Neural cell (in vitro differentiated cells): ENCODE measurements at regions not wholly inside any gene's neighbourhood (a gene's known extent, or its start where the extent isn't known, plus 50 kb on each side); places are given as distances from the start of the nearest gene placed in this dataset.

Source experiments
- H2AFZ ChIP-seq: fragments of 200-600, 300-800 bp; sonication (generic), shearing (Covaris generic); 2 replicates; pipeline ENCODE4 v1.6.0; 2014; ENCODE audit warnings: low read depth, mild to moderate bottlenecking, antibody characterized with exemption, low read length, moderate library complexity
- H3F3A ChIP-seq: fragments of 200-600 bp; shearing (Covaris generic); 2 replicates; pipeline ENCODE4 v1.6.1; 2016; ENCODE audit warnings: mild to moderate bottlenecking, moderate library complexity, mixed read lengths, antibody characterized with exemption, low read length; ENCODE audit not compliant: insufficient read depth, poor library complexity, severe bottlenecking
- H3K27ac ChIP-seq: fragments of 200-600, 300-800 bp; sonication (generic), shearing (Covaris generic); 2 replicates; pipeline ENCODE4 v1.5.1; 2014; ENCODE audit warnings: mild to moderate bottlenecking, low read length, moderate library complexity
- H3K27me3 ChIP-seq: fragments of 300-800, 200-600 bp; sonication (generic), shearing (Covaris generic); 2 replicates; pipeline ENCODE4 v1.6.0; 2014; ENCODE audit warnings: mild to moderate bottlenecking, low read depth, low read length, moderate library complexity; ENCODE audit not compliant: insufficient read depth
- H3K36me3 ChIP-seq: fragments of 300-800, 200-600 bp; sonication (generic), shearing (Covaris generic); 2 replicates; pipeline ENCODE4 v1.5.1; 2014; ENCODE audit warnings: mild to moderate bottlenecking, antibody characterized with exemption, low read length, moderate library complexity; ENCODE audit not compliant: insufficient read depth
- H3K4me2 ChIP-seq: fragments of 300-800, 200-600 bp; sonication (generic), shearing (Covaris generic); 2 replicates; pipeline ENCODE4 v1.6.0; 2014; ENCODE audit warnings: mild to moderate bottlenecking, low read length
- H3K4me3 ChIP-seq: fragments of 300-800, 200-600 bp; sonication (generic), shearing (Covaris generic); 2 replicates; pipeline ENCODE4 v1.5.1; 2014; ENCODE audit warnings: mild to moderate bottlenecking, low read length, moderate library complexity
- H3K79me2 ChIP-seq: fragments of 200-600 bp; shearing (Covaris generic); replicated peaks from 2 replicates; pipeline ENCODE4 v1.6.0; 2014; ENCODE audit warnings: mild to moderate bottlenecking, low read length, moderate library complexity; ENCODE audit not compliant: insufficient read depth
- H3K9ac ChIP-seq: fragments of 300-800, 200-600 bp; sonication (generic), shearing (Covaris generic); 2 replicates; pipeline ENCODE4 v1.6.1; 2016; ENCODE audit warnings: mild to moderate bottlenecking, low read length, mixed read lengths
- H3K9me2 ChIP-seq: fragments of 200-600 bp; shearing (Covaris generic); 2 replicates; pipeline ENCODE4 v1.6.1; 2016; ENCODE audit warnings: mild to moderate bottlenecking, low read length, mixed read lengths; ENCODE audit not compliant: insufficient read depth
- H3K9me3 ChIP-seq: fragments of 200-600, 300-800 bp; sonication (generic), shearing (Covaris generic); 2 replicates; pipeline ENCODE4 v1.6.1; 2016; ENCODE audit warnings: mild to moderate bottlenecking, mixed run types, low read length, moderate library complexity, mixed read lengths
- H4K20me1 ChIP-seq: fragments of 200-600 bp; shearing (Covaris generic); 2 replicates; pipeline ENCODE4 v1.6.1; 2016; ENCODE audit warnings: mild to moderate bottlenecking, mixed run types; ENCODE audit not compliant: insufficient read depth
- EP300 ChIP-seq: fragments of 450-650 bp; conservative IDR thresholded peaks from 2 replicates; pipeline ENCODE4 v1.6.1; 2014; ENCODE audit warnings: antibody characterized with exemption, mild to moderate bottlenecking, moderate library complexity; ENCODE audit not compliant: poor library complexity, severe bottlenecking
- EZH2 ChIP-seq: fragments of 200-600, 300-800 bp; shearing (Covaris generic), sonication (generic); IDR thresholded peaks from 2 replicates; pipeline ENCODE4 v1.6.1; 2014; ENCODE audit warnings: antibody characterized with exemption, low read length, borderline replicate concordance, mild to moderate bottlenecking; ENCODE audit not compliant: insufficient read depth, poor library complexity, severe bottlenecking
- MXI1 ChIP-seq: fragments of 450-650 bp; conservative IDR thresholded peaks from 2 replicates; pipeline ENCODE4 v1.6.1; 2014; ENCODE audit warnings: antibody characterized with exemption, mild to moderate bottlenecking; ENCODE audit not compliant: poor library complexity, severe bottlenecking
- POLR2AphosphoS5 ChIP-seq: IDR thresholded peaks from 2 replicates; pipeline ENCODE4 v1.6.1; 2012
- RAD21 ChIP-seq: fragments of 450-650 bp; conservative IDR thresholded peaks from 2 replicates; pipeline ENCODE4 v1.6.1; 2014; ENCODE audit warnings: antibody characterized with exemption, mild to moderate bottlenecking, moderate library complexity
- SMC3 ChIP-seq: fragments of 450-650 bp; conservative IDR thresholded peaks from 2 replicates; pipeline ENCODE4 v1.6.1; 2014; ENCODE audit warnings: antibody characterized with exemption, mild to moderate bottlenecking, moderate library complexity; ENCODE audit not compliant: poor library complexity
- TAF1 ChIP-seq: IDR thresholded peaks from 2 replicates; pipeline ENCODE4 v1.6.1; 2012; ENCODE audit warnings: low read depth
- TF ChIP-seq, protein P1 (sequence below): fragments of 450-650 bp; IDR thresholded peaks from 2 replicates; pipeline ENCODE4 v1.5.1; 2014; ENCODE audit warnings: antibody characterized with exemption, mild to moderate bottlenecking, moderate library complexity; ENCODE audit not compliant: poor library complexity, severe bottlenecking
- TF ChIP-seq, protein P2 (sequence below): IDR thresholded peaks from 2 replicates; pipeline ENCODE4 v1.6.1; 2012; ENCODE audit warnings: borderline replicate concordance

DNA sequence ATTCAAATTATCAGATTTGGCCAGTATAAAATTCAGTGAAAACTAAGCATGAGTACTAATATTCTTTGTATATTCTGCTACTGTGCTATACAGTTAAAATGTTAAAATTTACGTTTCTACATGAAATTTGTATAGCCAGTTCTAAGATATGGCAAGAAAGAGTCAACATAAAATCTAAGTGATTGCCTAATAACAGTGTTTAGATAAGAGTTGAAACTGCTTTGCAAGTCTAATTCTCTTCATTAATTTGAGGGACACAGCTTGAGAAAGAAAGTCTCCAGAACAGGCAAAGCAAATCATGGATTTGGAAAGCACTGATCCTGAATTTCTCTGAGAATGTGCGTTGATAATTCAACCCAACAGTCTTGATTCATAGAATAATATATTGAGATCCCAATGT, 630.9 kb upstream of the USP24 start:
- H3K4me2 ChIP-seq = no peak overlapping the region
- no peaks in the 10 kb centered on the region for H3K9me2 ChIP-seq
- H3K4me3 ChIP-seq = no peak overlapping the region
- H3K9me3 ChIP-seq = no peaks in the 10 kb centered on the region
- no peaks in the 10 kb centered on the region for H3K79me2 ChIP-seq
- TF ChIP-seq TAF1 (no peak), EP300 (no peak), EZH2 (no peak), MXI1 (no peak), POLR2AphosphoS5 (no peak), SMC3 (no peak), RAD21 (no peak)
- TF ChIP-seq, protein P1, sequence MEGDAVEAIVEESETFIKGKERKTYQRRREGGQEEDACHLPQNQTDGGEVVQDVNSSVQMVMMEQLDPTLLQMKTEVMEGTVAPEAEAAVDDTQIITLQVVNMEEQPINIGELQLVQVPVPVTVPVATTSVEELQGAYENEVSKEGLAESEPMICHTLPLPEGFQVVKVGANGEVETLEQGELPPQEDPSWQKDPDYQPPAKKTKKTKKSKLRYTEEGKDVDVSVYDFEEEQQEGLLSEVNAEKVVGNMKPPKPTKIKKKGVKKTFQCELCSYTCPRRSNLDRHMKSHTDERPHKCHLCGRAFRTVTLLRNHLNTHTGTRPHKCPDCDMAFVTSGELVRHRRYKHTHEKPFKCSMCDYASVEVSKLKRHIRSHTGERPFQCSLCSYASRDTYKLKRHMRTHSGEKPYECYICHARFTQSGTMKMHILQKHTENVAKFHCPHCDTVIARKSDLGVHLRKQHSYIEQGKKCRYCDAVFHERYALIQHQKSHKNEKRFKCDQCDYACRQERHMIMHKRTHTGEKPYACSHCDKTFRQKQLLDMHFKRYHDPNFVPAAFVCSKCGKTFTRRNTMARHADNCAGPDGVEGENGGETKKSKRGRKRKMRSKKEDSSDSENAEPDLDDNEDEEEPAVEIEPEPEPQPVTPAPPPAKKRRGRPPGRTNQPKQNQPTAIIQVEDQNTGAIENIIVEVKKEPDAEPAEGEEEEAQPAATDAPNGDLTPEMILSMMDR = no peak
- TF ChIP-seq, protein P2, sequence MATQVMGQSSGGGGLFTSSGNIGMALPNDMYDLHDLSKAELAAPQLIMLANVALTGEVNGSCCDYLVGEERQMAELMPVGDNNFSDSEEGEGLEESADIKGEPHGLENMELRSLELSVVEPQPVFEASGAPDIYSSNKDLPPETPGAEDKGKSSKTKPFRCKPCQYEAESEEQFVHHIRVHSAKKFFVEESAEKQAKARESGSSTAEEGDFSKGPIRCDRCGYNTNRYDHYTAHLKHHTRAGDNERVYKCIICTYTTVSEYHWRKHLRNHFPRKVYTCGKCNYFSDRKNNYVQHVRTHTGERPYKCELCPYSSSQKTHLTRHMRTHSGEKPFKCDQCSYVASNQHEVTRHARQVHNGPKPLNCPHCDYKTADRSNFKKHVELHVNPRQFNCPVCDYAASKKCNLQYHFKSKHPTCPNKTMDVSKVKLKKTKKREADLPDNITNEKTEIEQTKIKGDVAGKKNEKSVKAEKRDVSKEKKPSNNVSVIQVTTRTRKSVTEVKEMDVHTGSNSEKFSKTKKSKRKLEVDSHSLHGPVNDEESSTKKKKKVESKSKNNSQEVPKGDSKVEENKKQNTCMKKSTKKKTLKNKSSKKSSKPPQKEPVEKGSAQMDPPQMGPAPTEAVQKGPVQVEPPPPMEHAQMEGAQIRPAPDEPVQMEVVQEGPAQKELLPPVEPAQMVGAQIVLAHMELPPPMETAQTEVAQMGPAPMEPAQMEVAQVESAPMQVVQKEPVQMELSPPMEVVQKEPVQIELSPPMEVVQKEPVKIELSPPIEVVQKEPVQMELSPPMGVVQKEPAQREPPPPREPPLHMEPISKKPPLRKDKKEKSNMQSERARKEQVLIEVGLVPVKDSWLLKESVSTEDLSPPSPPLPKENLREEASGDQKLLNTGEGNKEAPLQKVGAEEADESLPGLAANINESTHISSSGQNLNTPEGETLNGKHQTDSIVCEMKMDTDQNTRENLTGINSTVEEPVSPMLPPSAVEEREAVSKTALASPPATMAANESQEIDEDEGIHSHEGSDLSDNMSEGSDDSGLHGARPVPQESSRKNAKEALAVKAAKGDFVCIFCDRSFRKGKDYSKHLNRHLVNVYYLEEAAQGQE = no peak
- no peak overlapping the region for H2AFZ ChIP-seq
- H3K27me3 ChIP-seq = no peaks in the 10 kb centered on the region
- H3F3A ChIP-seq = no peaks in the 10 kb centered on the region
- H4K20me1 ChIP-seq = no peaks in the 10 kb centered on the region
- no peak overlapping the region for H3K27ac ChIP-seq
- H3K9ac ChIP-seq = no peak overlapping the region
- H3K36me3 ChIP-seq = no peaks in the 10 kb centered on the region

DNA sequence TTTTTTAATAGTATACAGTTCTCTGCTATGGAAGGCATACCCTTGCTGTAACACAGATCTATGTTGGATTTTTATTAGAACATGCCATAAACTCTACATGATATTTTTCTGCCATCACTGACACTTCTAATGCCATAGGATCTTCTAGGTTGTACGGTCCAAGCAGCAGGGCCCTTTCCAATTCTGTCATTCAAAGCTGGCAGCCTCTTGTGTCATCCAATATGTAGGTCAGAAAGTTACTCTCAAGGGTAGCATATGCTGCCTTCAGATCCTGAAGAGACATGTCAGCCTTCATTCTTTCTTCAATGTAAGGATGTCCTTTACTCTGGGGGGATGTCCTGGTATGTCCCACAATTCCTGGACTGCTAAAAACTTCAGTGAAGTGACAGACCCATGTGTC, 629.2 kb upstream of the USP24 start:
- H3K79me2 ChIP-seq = no peaks in the 10 kb centered on the region
- H3K27me3 ChIP-seq = no peaks in the 10 kb centered on the region
- TF ChIP-seq POLR2AphosphoS5 = no peak
- no peaks in the 10 kb centered on the region for H3K36me3 ChIP-seq
- H3F3A ChIP-seq = no peaks in the 10 kb centered on the region
- H3K9ac ChIP-seq = no peak overlapping the region
- H3K9me3 ChIP-seq = no peaks in the 10 kb centered on the region
- H2AFZ ChIP-seq = no peak overlapping the region
- H4K20me1 ChIP-seq = no peaks in the 10 kb centered on the region
- no peaks in the 10 kb centered on the region for H3K9me2 ChIP-seq
- H3K4me3 ChIP-seq = no peak overlapping the region
- H3K27ac ChIP-seq = no peak overlapping the region
- no peak overlapping the region for H3K4me2 ChIP-seq

DNA sequence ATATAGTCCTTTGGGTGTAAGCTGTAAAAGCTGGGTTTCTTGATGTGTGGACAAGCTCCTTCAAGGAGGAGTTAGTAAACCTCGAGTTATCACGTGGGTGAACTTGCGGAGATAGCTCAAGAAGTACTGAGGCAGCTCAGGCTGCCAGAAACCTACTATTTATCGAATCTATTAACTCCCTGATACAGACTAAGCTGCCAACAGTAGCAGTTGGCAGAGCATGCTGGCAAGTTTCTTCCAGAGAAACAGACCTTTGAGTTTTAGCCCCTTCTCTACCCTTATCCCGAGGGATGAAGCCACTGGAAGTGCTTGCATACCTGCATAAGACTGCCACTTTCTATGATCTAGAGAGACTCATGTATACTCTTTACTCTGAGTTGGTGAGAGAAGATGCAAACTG, 624.5 kb upstream of the USP24 start:
- Histone ChIP-seq H3K9me2 (no peaks in the 10 kb centered on the region), H3K9me3 (no peaks in the 10 kb centered on the region), H2AFZ (no peak overlapping the region), H3K36me3 (no peaks in the 10 kb centered on the region), H3K4me2 (no peak overlapping the region), H4K20me1 (no peaks in the 10 kb centered on the region), H3K27ac (no peak overlapping the region), H3K79me2 (no peaks in the 10 kb centered on the region), H3K4me3 (no peak overlapping the region), H3F3A (no peaks in the 10 kb centered on the region), H3K27me3 (no peaks in the 10 kb centered on the region), H3K9ac (no peak overlapping the region)
- no peak for TF ChIP-seq EZH2
- TF ChIP-seq, protein P2 = no peak
- TF ChIP-seq, protein P1 = no peak
- no peak for TF ChIP-seq MXI1
- TF ChIP-seq POLR2AphosphoS5 = no peak
- no peak for TF ChIP-seq SMC3
- TF ChIP-seq TAF1 = no peak
- no peak for TF ChIP-seq EP300
- TF ChIP-seq RAD21 = no peak
